ENCODE measurements at regions not wholly inside any gene's neighbourhood (a gene's known extent, or its start where the extent isn't known, plus 50 kb on each side); places are given as distances from the start of the nearest gene placed in this dataset.
A peak's percentile ranks its signal among the peaks of the same experiment; 100 is the strongest.

- H4K5ac ChIP-seq (ENCODE audit: low read length), result no peak overlapping the region
- no peak overlapping the region for H3K4ac ChIP-seq (ENCODE audit: low read depth, low read length)
- no peak overlapping the region for H2BK15ac ChIP-seq (replicated peaks; ENCODE audit: low read depth)
- no peak overlapping the region for H2AK5ac ChIP-seq (ENCODE audit: low read length)
- no peak overlapping the region for H3K4me3 ChIP-seq (ENCODE audit: low read length)
- H3K4me2 ChIP-seq (ENCODE audit: low read length), result no peak overlapping the region
- no CpG with 5 or more reads among the region's 42 CpGs for WGBS (ENCODE audit: extremely low coverage, insufficient coverage, low lambda C conversion rate)
- no peaks in the 10 kb centered on the region for H3K79me1 ChIP-seq (ENCODE audit: low read length)
- no peak overlapping the region for H3K56ac ChIP-seq (ENCODE audit: low read length)
- H3K79me2 ChIP-seq (ENCODE audit: control insufficient read depth, insufficient read depth, low read length), result no peaks in the 10 kb centered on the region
- H3K23ac ChIP-seq (ENCODE audit: low read length), result no peak overlapping the region
- no peak overlapping the region for H3K18ac ChIP-seq (ENCODE audit: low read length)
- no peak overlapping the region for H2BK120ac ChIP-seq (ENCODE audit: low read depth, low read length)
- H3K36me3 ChIP-seq (ENCODE audit: control insufficient read depth, insufficient read depth, low read length), result no peaks in the 10 kb centered on the region
- no peak overlapping the region for H3K9ac ChIP-seq (ENCODE audit: low read length)
- DNase-seq, result peak; percentile 44
- H4K8ac ChIP-seq (ENCODE audit: low read depth, low read length), result no peak overlapping the region
- H2BK5ac ChIP-seq (ENCODE audit: low read length), result no peak overlapping the region
- H3K27me3 ChIP-seq (ENCODE audit: insufficient read depth, low read length, poor library complexity), result no peaks in the 10 kb centered on the region
- no peaks in the 10 kb centered on the region for H3K4me1 ChIP-seq (ENCODE audit: control insufficient read depth, low read depth, low read length)
- no peak overlapping the region for H3K27ac ChIP-seq (ENCODE audit: low read depth, low read length)
Measured at GRCh38 chr10:50674469-50675254, 50.9 kb upstream of the SGMS1 start.

Measured in mesendoderm (in vitro differentiated cells).